ENCODE measurements at regions not wholly inside any gene's neighbourhood (a gene's known extent, or its start where the extent isn't known, plus 50 kb on each side); places are given as distances from the start of the nearest gene placed in this dataset.

- Histone ChIP-seq H3K4me3 (no peak overlapping the region), H3K9me3 (no peaks in the 10 kb centered on the region), H3K4me2 (no peak overlapping the region), H3K27ac (no peak overlapping the region), H3K4me1 (no peaks in the 10 kb centered on the region)
- ATAC-seq (no peak), DNase-seq (ENCODE audit: low read depth in 1 of 2, low spot score in 1 of 2) (no peak), FAIRE-seq (no peak)
- CTCF ChIA-PET: no interaction called here
- POLR2A ChIA-PET: no interaction called here
- no peak for TF ChIP-seq ZNF302 (CRISPR knock-in tag; IDR thresholded peaks at IDR 0.05)
- TF ChIP-seq, protein P1, sequence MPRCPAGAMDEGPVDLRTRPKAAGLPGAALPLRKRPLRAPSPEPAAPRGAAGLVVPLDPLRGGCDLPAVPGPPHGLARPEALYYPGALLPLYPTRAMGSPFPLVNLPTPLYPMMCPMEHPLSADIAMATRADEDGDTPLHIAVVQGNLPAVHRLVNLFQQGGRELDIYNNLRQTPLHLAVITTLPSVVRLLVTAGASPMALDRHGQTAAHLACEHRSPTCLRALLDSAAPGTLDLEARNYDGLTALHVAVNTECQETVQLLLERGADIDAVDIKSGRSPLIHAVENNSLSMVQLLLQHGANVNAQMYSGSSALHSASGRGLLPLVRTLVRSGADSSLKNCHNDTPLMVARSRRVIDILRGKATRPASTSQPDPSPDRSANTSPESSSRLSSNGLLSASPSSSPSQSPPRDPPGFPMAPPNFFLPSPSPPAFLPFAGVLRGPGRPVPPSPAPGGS (IDR thresholded peaks at IDR 0.05): no peak
- no peak for TF ChIP-seq ZC3H11A (IDR thresholded peaks at IDR 0.05)
- no peak for TF ChIP-seq ZFP36 (IDR thresholded peaks at IDR 0.05; ENCODE audit: borderline replicate concordance, partially characterized antibody)
- TF ChIP-seq RFX5 (IDR thresholded peaks at IDR 0.05): no peak
- no peak for TF ChIP-seq RARB (CRISPR knock-in tag; IDR thresholded peaks at IDR 0.05)
- TF ChIP-seq EHF (CRISPR knock-in tag; IDR thresholded peaks at IDR 0.05): no peak
- TF ChIP-seq HDAC2 (IDR thresholded peaks at IDR 0.05): no peak
- TF ChIP-seq RAD21 (conservative IDR thresholded peaks at IDR 0.05 in 1 of 2, IDR thresholded peaks at IDR 0.05 in 1 of 2): no peak
- TF ChIP-seq TFCP2L1 (CRISPR knock-in tag; IDR thresholded peaks at IDR 0.05): no peak
- TF ChIP-seq POLR2A (IDR thresholded peaks at IDR 0.05; ENCODE audit: low read length): no peak
- no peak for TF ChIP-seq HMGXB4 (CRISPR knock-in tag; IDR thresholded peaks at IDR 0.05; ENCODE audit: borderline replicate concordance)
- TF ChIP-seq PHF8 (IDR thresholded peaks at IDR 0.05; ENCODE audit: borderline replicate concordance, low read depth): no peak
- TF ChIP-seq SREBF2 (IDR thresholded peaks at IDR 0.05): no peak
- TF ChIP-seq NR3C1 (IDR thresholded peaks at IDR 0.05): no peak
- 36% methylated on average over 4 of the region's 4 CpGs for WGBS (ENCODE audit: missing lambda C conversion rate)
Observed at GRCh38 chr13:81089371-81090157, 748.6 kb upstream of the SPRY2 start.

DNA sequence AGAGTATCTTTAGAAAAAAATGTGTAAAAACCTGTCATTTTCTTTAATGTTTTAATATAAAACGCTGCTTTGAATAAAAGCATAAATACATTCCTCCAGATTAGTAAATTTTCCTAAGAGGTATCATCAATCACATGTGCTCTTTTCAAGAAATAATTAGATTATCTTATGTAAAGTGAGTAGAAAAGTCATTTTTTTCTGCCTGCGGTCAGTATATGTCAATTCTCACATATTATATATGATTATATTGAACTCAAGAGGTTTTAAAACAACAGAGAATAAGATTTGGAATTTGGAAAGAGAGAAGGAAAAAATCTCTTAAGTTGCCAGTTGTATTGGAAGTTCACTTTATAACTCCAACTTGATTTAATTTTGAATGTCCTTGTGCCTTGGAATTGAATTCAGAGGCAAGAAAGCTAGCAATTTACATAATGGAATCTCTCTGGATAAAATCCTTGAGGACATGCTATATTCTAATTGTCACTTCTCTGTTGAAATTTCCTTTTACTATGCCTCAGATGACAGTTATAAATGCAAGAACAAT lies 740.1 kb upstream of the SPRY2 start:
- Histone ChIP-seq H3K9me3 (no peaks in the 10 kb centered on the region), H3K4me3 (no peak overlapping the region), H3K4me2 (no peak overlapping the region), H3K27ac (no peak overlapping the region), H3K4me1 (no peaks in the 10 kb centered on the region)
- ChIA-PET CTCF (no interaction called here), POLR2A (no interaction called here)
- 16% methylated on average over 2 of the region's 2 CpGs for WGBS (ENCODE audit: missing lambda C conversion rate)
- ATAC-seq: no peak
- FAIRE-seq: no peak
- no peak for TF ChIP-seq CHD4 (IDR thresholded peaks at IDR 0.05; ENCODE audit: borderline replicate concordance)
- no peak for TF ChIP-seq SMC3 (IDR thresholded peaks at IDR 0.05)
- TF ChIP-seq FOSL2 (IDR thresholded peaks at IDR 0.05): no peak
- no peak for TF ChIP-seq FOSL2 (CRISPR knock-in tag; IDR thresholded peaks at IDR 0.05)
- no peak for TF ChIP-seq KDM1A (IDR thresholded peaks at IDR 0.05; ENCODE audit: low read depth)
- no peak for TF ChIP-seq TFCP2L1 (CRISPR knock-in tag; IDR thresholded peaks at IDR 0.05)
- no peak for TF ChIP-seq MAX (IDR thresholded peaks at IDR 0.05)
- no peak for TF ChIP-seq ELK1 (IDR thresholded peaks at IDR 0.05; ENCODE audit: low read depth, low read length)
- TF ChIP-seq CEBPB (IDR thresholded peaks at IDR 0.05): no peak
- no peak for TF ChIP-seq JUNB (IDR thresholded peaks at IDR 0.05)
- TF ChIP-seq RARB (CRISPR knock-in tag; IDR thresholded peaks at IDR 0.05): no peak
- TF ChIP-seq HES2 (IDR thresholded peaks at IDR 0.05): no peak
- TF ChIP-seq MAFK (IDR thresholded peaks at IDR 0.05; ENCODE audit: partially characterized antibody): no peak
- no peak for TF ChIP-seq NFE2L2 (conservative IDR thresholded peaks at IDR 0.05; ENCODE audit: low read length)
- no peak for TF ChIP-seq GATA3 (IDR thresholded peaks at IDR 0.05; ENCODE audit: borderline replicate concordance)
- no peak for TF ChIP-seq ZSCAN20 (CRISPR knock-in tag; IDR thresholded peaks at IDR 0.05)
- TF ChIP-seq MAZ (IDR thresholded peaks at IDR 0.05; ENCODE audit: borderline replicate concordance, low read depth, low read length): no peak
- TF ChIP-seq ATOH8 (CRISPR knock-in tag; IDR thresholded peaks at IDR 0.05; ENCODE audit: low read depth): no peak
- TF ChIP-seq CTCF (IDR thresholded peaks at IDR 0.05): no peak
- TF ChIP-seq BHLHE40 (IDR thresholded peaks at IDR 0.05; ENCODE audit: low read depth, low read length): no peak
- TF ChIP-seq ZC3H11A (IDR thresholded peaks at IDR 0.05): no peak
- DNase-seq (ENCODE audit: low read depth in 1 of 2, low spot score in 1 of 2): no peak

Measured in A549 (cell line).